AG09309 (cell line): ENCODE measurements at regions not wholly inside any gene's neighbourhood (a gene's known extent, or its start where the extent isn't known, plus 50 kb on each side); places are given as distances from the start of the nearest gene placed in this dataset.

Experiments used
- DNase-seq: peaks from one replicate; pipeline ENCODE4 v3.0.0-alpha.2; 2010; ENCODE audit warnings: low read depth
- H3K4me3 ChIP-seq: 2 replicates; pipeline ENCODE4 v1.5.1; 2011; ENCODE audit warnings: mild to moderate bottlenecking, low read depth, low read length, moderate library complexity; ENCODE audit not compliant: control insufficient read depth
- CTCF ChIP-seq: IDR thresholded peaks from 2 replicates; pipeline ENCODE4 v1.5.1; 2011; ENCODE audit warnings: mild to moderate bottlenecking, low read depth, low read length, inconsistent platforms; ENCODE audit not compliant: insufficient read depth, control insufficient read depth; ENCODE audit errors: missing control alignments

GRCh38 chr13:59461411-59461810 is 702.3 kb downstream of the DIAPH3 start:
- no peak for DNase-seq
- no peak overlapping the region for H3K4me3 ChIP-seq
- TF ChIP-seq CTCF = no peak

GRCh38 chr13:59463023-59463422 is 700.7 kb downstream of the DIAPH3 start:
- TF ChIP-seq CTCF = no peak
- H3K4me3 ChIP-seq = no peak overlapping the region
- no peak for DNase-seq

- DNase-seq = no peak
- H3K4me3 ChIP-seq = no peak overlapping the region
- no peak for TF ChIP-seq CTCF
Measured at GRCh38 chr13:59464926-59465325, 698.8 kb downstream of the DIAPH3 start.

- DNase-seq = no peak
- H3K4me3 ChIP-seq = no peak overlapping the region
- no peak for TF ChIP-seq CTCF
Measured at GRCh38 chr13:59468396-59468795, 695.3 kb downstream of the DIAPH3 start.

- no peak for DNase-seq
- no peak for TF ChIP-seq CTCF
- no peak overlapping the region for H3K4me3 ChIP-seq
Measured at GRCh38 chr13:59471106-59471505, 692.6 kb downstream of the DIAPH3 start.

GRCh38 chr13:59472134-59472533 is 691.6 kb downstream of the DIAPH3 start:
- no peak for DNase-seq
- no peak for TF ChIP-seq CTCF
- H3K4me3 ChIP-seq = no peak overlapping the region

GRCh38 chr13:59474696-59475095 is 689.0 kb downstream of the DIAPH3 start:
- no peak for TF ChIP-seq CTCF
- no peak overlapping the region for H3K4me3 ChIP-seq
- no peak for DNase-seq
